ENCODE measurements at regions not wholly inside any gene's neighbourhood (a gene's known extent, or its start where the extent isn't known, plus 50 kb on each side); places are given as distances from the start of the nearest gene placed in this dataset.
"Not testable (repeated sequence)": the region's sequence is repeated elsewhere in the genome, so short reads cannot be mapped to it uniquely, and the experiment has no call there.

GRCh38 chr13:43970520-43971242 lies 91.0 kb downstream of the LACC1 start:
- H3K27me3 ChIP-seq; intact Hi-C loops (cut with DNase I); DNase-seq; H3K4me3 ChIP-seq; H3K36me3 ChIP-seq; H3K4me1 ChIP-seq; H3K9me3 ChIP-seq; H3K27ac ChIP-seq: not testable (repeated sequence)
- 94 to 98% methylated on average over 35 to 36 of the region's 36 CpGs for WGBS, 2 donors

GRCh38 chr13:43971324-43971723 lies 91.6 kb downstream of the LACC1 start:
- 94 to 98% methylated on average over 16 to 19 of the region's 19 CpGs for WGBS, 2 donors
- H3K4me3 ChIP-seq; H3K9me3 ChIP-seq; H3K4me1 ChIP-seq; H3K27me3 ChIP-seq; intact Hi-C loops (cut with DNase I); H3K36me3 ChIP-seq; H3K27ac ChIP-seq; DNase-seq: not testable (repeated sequence)

GRCh38 chr13:43977911-43978310 lies 98.2 kb downstream of the LACC1 start:
- DNase-seq: no peak
- TF ChIP-seq, protein P1, sequence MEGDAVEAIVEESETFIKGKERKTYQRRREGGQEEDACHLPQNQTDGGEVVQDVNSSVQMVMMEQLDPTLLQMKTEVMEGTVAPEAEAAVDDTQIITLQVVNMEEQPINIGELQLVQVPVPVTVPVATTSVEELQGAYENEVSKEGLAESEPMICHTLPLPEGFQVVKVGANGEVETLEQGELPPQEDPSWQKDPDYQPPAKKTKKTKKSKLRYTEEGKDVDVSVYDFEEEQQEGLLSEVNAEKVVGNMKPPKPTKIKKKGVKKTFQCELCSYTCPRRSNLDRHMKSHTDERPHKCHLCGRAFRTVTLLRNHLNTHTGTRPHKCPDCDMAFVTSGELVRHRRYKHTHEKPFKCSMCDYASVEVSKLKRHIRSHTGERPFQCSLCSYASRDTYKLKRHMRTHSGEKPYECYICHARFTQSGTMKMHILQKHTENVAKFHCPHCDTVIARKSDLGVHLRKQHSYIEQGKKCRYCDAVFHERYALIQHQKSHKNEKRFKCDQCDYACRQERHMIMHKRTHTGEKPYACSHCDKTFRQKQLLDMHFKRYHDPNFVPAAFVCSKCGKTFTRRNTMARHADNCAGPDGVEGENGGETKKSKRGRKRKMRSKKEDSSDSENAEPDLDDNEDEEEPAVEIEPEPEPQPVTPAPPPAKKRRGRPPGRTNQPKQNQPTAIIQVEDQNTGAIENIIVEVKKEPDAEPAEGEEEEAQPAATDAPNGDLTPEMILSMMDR (IDR thresholded peaks at IDR 0.05): no peak
- TF ChIP-seq POLR2A (IDR thresholded peaks at IDR 0.05): no peak
- no peak for TF ChIP-seq POLR2AphosphoS5 (IDR thresholded peaks at IDR 0.05)
- no peak for TF ChIP-seq EP300 (IDR thresholded peaks at IDR 0.05)
- intact Hi-C loops (cut with DNase I): no loop called here
- no peaks in the 10 kb centered on the region for H3K9me3 ChIP-seq
- H3K4me1 ChIP-seq: no peaks in the 10 kb centered on the region
- H3K27me3 ChIP-seq: no peaks in the 10 kb centered on the region
- 84 to 86% methylated on average over 1 of the region's 1 CpG for WGBS, 2 donors
- no peak overlapping the region for H3K4me3 ChIP-seq
- no peaks in the 10 kb centered on the region for H3K36me3 ChIP-seq
- H3K27ac ChIP-seq: no peak overlapping the region

DNA sequence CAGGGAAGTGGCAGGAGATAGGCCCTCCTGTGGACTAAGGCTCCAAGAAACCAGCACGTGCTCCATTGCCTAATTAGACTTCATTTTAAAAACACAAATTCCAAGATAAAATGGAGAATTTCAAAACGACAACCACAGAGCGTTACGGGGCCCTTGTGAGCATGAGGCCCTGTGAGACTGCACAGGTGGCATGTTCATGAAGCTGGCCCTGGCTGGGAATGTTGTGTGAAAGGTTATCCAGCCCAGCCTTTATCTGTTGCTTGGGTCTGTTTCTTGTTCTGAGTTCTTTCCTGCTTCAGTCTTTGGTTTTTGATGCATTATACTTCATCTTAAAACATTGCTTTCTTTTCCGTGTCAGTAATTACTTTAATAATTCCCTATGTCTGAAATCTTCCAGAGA lies 99.0 kb downstream of the LACC1 start:
- 86 to 88% methylated on average over 5 of the region's 5 CpGs for WGBS, 2 donors
- Histone ChIP-seq H3K36me3 (no peaks in the 10 kb centered on the region), H3K27ac (no peak overlapping the region), H3K9me3 (no peaks in the 10 kb centered on the region), H3K27me3 (no peaks in the 10 kb centered on the region), H3K4me3 (no peak overlapping the region), H3K4me1 (no peaks in the 10 kb centered on the region)
- TF ChIP-seq, protein P1 (IDR thresholded peaks at IDR 0.05): no peak
- TF ChIP-seq POLR2AphosphoS5 (IDR thresholded peaks at IDR 0.05) (no peak), POLR2A (IDR thresholded peaks at IDR 0.05) (no peak), EP300 (IDR thresholded peaks at IDR 0.05) (no peak)
- intact Hi-C loops (cut with DNase I): no loop called here
- no peak for DNase-seq

- no peaks in the 10 kb centered on the region for H3K9me3 ChIP-seq
- no peaks in the 10 kb centered on the region for H3K36me3 ChIP-seq
- WGBS, 2 donors: 88 to 90% methylated on average over 2 of the region's 2 CpGs
- intact Hi-C loops (cut with DNase I): no loop called here
- TF ChIP-seq POLR2AphosphoS5 (IDR thresholded peaks at IDR 0.05) (no peak), EP300 (IDR thresholded peaks at IDR 0.05) (no peak), POLR2A (IDR thresholded peaks at IDR 0.05) (no peak)
- TF ChIP-seq, protein P1 (IDR thresholded peaks at IDR 0.05): no peak
- no peak overlapping the region for H3K27ac ChIP-seq
- H3K4me3 ChIP-seq: no peak overlapping the region
- H3K27me3 ChIP-seq: no peaks in the 10 kb centered on the region
- no peak for DNase-seq
- H3K4me1 ChIP-seq: no peaks in the 10 kb centered on the region
Observed at GRCh38 chr13:43979492-43979891, 99.8 kb downstream of the LACC1 start.

DNA sequence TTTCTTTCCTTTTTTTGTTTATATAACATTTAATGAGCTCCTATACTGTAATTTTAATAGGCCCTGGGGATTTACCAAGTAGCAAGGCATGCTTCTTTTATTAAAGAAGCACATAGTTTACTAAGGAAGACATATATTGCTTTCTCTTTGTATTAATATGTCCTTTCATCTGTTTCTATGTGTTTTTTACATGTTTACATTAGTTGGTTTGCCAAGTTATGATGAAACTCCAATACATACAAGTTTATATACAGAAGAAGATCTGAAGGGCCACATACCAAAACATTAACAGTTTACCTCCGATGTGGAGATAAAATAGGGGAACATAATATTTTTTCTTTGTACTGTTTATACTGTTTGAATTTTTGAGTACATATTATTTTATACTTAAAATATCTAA lies 100.9 kb downstream of the LACC1 start:
- DNase-seq: no peak
- 87 to 88% methylated on average over 1 of the region's 1 CpG for WGBS, 2 donors
- no peak overlapping the region for H3K4me3 ChIP-seq
- intact Hi-C loops (cut with DNase I): no loop called here
- H3K27me3 ChIP-seq: no peaks in the 10 kb centered on the region
- no peaks in the 10 kb centered on the region for H3K36me3 ChIP-seq
- H3K4me1 ChIP-seq: no peaks in the 10 kb centered on the region
- H3K27ac ChIP-seq: no peak overlapping the region
- TF ChIP-seq POLR2A (IDR thresholded peaks at IDR 0.05): no peak
- TF ChIP-seq, protein P1 (IDR thresholded peaks at IDR 0.05): no peak
- TF ChIP-seq POLR2AphosphoS5 (IDR thresholded peaks at IDR 0.05): no peak
- TF ChIP-seq EP300 (IDR thresholded peaks at IDR 0.05): no peak
- H3K9me3 ChIP-seq: no peaks in the 10 kb centered on the region

All from sigmoid colon (tissue), 6 donors.